ENCODE measurements at regions not wholly inside any gene's neighbourhood (a gene's known extent, or its start where the extent isn't known, plus 50 kb on each side); places are given as distances from the start of the nearest gene placed in this dataset.

DNA sequence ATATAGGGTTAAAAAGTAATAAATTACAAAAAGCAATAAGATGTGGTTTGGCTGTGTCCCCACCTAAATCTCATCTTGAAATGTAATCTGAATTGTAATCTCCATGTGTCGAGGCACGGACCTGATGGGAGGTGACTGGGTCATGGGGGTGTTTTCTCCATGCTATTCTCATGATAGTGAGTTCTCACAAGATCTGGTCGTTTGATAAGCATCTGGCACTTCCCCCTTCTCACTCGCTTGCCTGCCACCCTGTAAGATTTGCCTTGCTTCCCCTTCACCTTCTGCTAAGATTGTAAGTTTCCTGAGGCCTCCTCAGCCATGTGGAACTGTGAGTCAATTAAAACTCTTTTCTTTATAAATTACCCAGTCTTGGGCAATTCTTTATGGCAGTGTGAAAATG lies 577.4 kb downstream of the TBC1D4 start:
- no peak overlapping the region for H3K4me3 ChIP-seq (ENCODE audit: low read length)
- no peak for TF ChIP-seq ZNF274 (IDR thresholded peaks at IDR 0.05; ENCODE audit: low read depth, low read length)

DNA sequence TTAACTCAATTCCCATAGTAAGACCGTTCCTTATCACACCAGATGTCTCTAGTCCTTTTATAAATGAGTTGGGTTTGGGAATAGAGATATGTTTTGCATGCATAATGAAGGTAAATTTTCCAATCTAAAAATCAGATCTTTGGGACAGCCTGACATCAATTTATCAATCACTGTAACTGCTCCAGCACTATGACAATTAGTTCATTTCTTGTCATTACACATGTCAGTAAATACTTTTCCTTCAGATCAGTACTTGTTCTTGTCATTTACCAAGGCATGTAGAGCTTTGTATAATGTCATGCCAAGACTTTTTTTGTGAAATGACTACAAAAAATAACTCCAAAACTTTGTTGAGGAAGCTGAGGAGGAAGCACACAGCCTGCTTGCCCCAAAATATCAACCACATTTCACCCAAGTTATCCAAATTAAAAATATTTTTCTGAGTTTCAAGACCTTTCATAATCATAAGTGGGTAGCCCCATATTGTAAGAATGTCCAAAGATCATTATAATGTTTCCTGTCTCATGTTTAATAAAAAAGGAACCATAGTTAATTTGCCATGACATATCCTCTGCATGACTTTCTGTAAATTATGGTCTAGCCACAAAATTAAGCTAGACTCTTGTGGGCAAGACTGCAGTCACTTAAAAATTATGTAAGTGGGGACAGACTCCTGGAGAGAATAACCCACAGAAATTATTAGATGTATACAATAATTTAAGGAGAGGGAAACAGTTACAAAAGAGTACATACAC lies 586.8 kb downstream of the TBC1D4 start:
- no peak for TF ChIP-seq ZNF274 (IDR thresholded peaks at IDR 0.05; ENCODE audit: low read depth, low read length)
- no peak overlapping the region for H3K4me3 ChIP-seq (ENCODE audit: low read length)

- H3K4me3 ChIP-seq (ENCODE audit: low read length), result no peak overlapping the region
- no peak for TF ChIP-seq ZNF274 (IDR thresholded peaks at IDR 0.05; ENCODE audit: low read depth, low read length)
These were observed 589.9 kb downstream of the TBC1D4 start for GRCh38 chr13:74892096-74892495.

GRCh38 chr13:74891610-74892009 lies 590.4 kb downstream of the TBC1D4 start:
- no peak for TF ChIP-seq ZNF274 (IDR thresholded peaks at IDR 0.05; ENCODE audit: low read depth, low read length)
- H3K4me3 ChIP-seq (ENCODE audit: low read length), result no peak overlapping the region

DNA sequence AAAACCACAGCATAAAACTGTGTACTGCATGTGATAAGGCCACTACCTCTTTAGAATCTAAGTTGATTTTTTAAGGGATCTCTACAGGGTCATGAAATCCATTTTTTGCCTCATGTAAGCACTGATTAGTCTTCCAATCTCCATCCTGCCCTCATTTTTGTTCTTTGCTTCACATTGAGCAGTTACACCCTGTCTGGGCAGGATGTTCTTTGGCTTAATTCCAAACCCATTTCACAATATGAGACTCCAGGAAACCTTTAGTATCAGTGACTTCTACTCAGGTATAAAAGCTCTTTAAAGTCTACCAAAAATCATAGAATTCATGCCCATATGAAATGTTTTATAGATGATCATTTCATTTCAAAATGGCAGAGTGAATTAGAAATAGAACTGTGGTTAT lies 592.6 kb downstream of the TBC1D4 start:
- no peak for TF ChIP-seq ZNF274 (IDR thresholded peaks at IDR 0.05; ENCODE audit: low read depth, low read length)
- H3K4me3 ChIP-seq (ENCODE audit: low read length), result no peak overlapping the region

DNA sequence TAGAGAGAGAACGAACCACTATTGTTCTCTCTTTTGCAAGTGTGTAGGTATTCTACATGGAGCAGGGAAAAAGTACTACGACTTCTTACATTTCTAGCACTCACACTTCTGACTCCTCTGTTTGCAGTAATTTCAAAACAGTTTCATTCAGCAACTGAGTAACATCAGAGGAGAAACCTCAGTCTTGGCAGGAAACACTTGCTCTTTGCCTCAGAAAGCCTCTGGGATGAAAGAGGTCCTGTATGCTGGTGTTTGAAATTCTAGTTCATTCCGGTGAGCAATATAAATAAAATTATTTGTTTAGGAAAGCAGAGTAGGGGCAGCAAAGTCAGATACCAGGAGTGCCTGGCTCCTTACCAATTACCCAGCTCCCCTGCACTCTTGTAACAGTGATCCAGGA lies 595.5 kb downstream of the TBC1D4 start:
- no peak for TF ChIP-seq ZNF274 (IDR thresholded peaks at IDR 0.05; ENCODE audit: low read depth, low read length)
- H3K4me3 ChIP-seq (ENCODE audit: low read length), result no peak overlapping the region

DNA sequence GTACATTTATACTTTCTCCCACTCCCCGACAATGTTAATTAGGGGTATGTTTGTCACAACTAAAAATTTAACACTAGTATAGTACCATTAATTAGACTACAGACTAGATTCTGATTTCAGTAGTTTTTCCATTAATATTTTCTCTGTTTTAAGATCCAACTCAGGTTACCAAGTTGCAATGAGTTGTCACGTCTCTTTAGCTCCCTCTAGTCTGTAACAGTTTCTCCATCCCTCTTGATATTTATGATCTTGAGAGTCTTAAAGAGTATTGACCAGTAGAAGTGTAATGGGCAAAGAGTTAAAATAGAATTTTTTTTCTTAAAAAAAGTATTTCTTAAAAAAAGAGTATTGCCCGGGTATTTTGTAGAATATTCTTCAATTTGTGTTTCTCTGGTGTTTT lies 598.1 kb downstream of the TBC1D4 start:
- no peak overlapping the region for H3K4me3 ChIP-seq (ENCODE audit: low read length)
- no peak for TF ChIP-seq ZNF274 (IDR thresholded peaks at IDR 0.05; ENCODE audit: low read depth, low read length)

GRCh38 chr13:74871369-74872070 lies 610.4 kb downstream of the TBC1D4 start:
- no peak overlapping the region for H3K4me3 ChIP-seq (ENCODE audit: low read length)
- TF ChIP-seq ZNF274 (IDR thresholded peaks at IDR 0.05; ENCODE audit: low read depth, low read length), result no peak

- TF ChIP-seq ZNF274 (IDR thresholded peaks at IDR 0.05; ENCODE audit: low read depth, low read length), result no peak
- no peak overlapping the region for H3K4me3 ChIP-seq (ENCODE audit: low read length)
These were observed 611.1 kb downstream of the TBC1D4 start for GRCh38 chr13:74870865-74871264.

DNA sequence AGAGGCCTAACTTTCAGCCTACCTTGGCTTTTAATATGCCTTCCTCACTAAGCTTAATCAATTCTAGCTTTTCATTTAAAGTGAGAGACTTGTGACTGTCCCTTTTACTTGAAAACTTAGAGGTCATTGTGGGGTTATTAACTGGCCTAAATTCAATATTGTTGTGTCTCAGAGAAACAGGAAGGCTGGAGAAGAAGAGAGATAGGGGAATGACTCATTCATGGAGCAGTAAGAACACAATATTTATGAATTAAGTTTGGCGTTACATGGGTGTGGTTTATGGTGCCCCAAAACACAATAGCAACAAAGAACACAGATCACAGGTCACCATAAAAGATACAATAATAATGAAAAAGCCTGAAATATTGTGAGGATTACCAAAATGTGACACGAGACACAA lies 612.1 kb downstream of the TBC1D4 start:
- no peak for TF ChIP-seq ZNF274 (IDR thresholded peaks at IDR 0.05; ENCODE audit: low read depth, low read length)
- H3K4me3 ChIP-seq (ENCODE audit: low read length), result no peak overlapping the region

GRCh38 chr13:74868049-74868448 lies 613.9 kb downstream of the TBC1D4 start:
- no peak for TF ChIP-seq ZNF274 (IDR thresholded peaks at IDR 0.05; ENCODE audit: low read depth, low read length)
- H3K4me3 ChIP-seq (ENCODE audit: low read length), result no peak overlapping the region

DNA sequence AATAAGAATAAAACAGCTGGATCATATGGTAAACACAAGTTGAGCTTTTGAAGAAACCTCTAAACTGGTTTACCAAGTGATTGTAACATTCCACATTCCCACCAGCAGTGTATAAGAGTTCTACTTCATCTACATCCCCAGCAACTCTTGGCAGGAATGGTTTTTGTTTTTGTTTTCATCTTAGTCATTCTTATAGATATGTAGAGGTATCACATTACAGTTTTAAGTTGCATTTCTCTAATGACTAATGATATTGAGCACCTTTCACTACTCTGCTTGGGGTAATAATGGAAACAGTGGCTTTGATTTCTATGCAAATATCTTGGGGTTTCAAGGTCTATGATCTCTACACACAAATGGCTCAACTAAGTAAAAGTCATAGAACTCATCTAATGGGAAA lies 614.5 kb downstream of the TBC1D4 start:
- no peak overlapping the region for H3K4me3 ChIP-seq (ENCODE audit: low read length)
- TF ChIP-seq ZNF274 (IDR thresholded peaks at IDR 0.05; ENCODE audit: low read depth, low read length), result no peak

DNA sequence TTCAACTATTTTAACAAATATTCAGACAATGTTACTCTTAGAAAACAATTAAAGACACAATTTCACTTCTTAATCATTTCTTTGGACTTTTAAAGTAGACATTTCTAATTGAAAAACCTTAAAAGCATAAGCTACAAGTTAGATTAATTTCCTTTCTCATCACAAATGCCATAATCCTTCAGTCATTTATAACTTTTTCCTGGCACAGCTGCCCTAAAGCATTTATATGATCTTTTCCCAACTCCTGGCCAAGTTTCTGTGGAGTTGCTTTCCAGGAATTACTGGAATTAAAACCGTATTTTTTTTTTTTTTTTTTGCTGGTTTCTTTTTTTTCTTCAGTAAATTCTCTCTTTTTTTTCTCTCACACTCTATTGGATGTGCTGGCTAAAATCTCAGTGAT lies 615.9 kb downstream of the TBC1D4 start:
- H3K4me3 ChIP-seq (ENCODE audit: low read length), result no peak overlapping the region
- no peak for TF ChIP-seq ZNF274 (IDR thresholded peaks at IDR 0.05; ENCODE audit: low read depth, low read length)

- no peak for TF ChIP-seq ZNF274 (IDR thresholded peaks at IDR 0.05; ENCODE audit: low read depth, low read length)
- H3K4me3 ChIP-seq (ENCODE audit: low read length), result no peak overlapping the region
These were observed 616.3 kb downstream of the TBC1D4 start for GRCh38 chr13:74865656-74866055.

- TF ChIP-seq ZNF274 (IDR thresholded peaks at IDR 0.05; ENCODE audit: low read depth, low read length), result no peak
- no peak overlapping the region for H3K4me3 ChIP-seq (ENCODE audit: low read length)
These were observed 621.2 kb downstream of the TBC1D4 start for GRCh38 chr13:74860789-74861188.
